ENCODE measurements at regions not wholly inside any gene's neighbourhood (a gene's known extent, or its start where the extent isn't known, plus 50 kb on each side); places are given as distances from the start of the nearest gene placed in this dataset.

GRCh38 chr18:61738488-61738887 is 154.3 kb downstream of the RNF152 start:
- no peaks in the 10 kb centered on the region for H3K9me3 ChIP-seq (ENCODE audit: insufficient read depth, low read length, severe bottlenecking)
- TF ChIP-seq, protein P1, sequence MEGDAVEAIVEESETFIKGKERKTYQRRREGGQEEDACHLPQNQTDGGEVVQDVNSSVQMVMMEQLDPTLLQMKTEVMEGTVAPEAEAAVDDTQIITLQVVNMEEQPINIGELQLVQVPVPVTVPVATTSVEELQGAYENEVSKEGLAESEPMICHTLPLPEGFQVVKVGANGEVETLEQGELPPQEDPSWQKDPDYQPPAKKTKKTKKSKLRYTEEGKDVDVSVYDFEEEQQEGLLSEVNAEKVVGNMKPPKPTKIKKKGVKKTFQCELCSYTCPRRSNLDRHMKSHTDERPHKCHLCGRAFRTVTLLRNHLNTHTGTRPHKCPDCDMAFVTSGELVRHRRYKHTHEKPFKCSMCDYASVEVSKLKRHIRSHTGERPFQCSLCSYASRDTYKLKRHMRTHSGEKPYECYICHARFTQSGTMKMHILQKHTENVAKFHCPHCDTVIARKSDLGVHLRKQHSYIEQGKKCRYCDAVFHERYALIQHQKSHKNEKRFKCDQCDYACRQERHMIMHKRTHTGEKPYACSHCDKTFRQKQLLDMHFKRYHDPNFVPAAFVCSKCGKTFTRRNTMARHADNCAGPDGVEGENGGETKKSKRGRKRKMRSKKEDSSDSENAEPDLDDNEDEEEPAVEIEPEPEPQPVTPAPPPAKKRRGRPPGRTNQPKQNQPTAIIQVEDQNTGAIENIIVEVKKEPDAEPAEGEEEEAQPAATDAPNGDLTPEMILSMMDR (IDR thresholded peaks at IDR 0.05; ENCODE audit: borderline replicate concordance, extremely low read depth, low read length, poor library complexity, severe bottlenecking): no peak
- no peak for TF ChIP-seq EZH2 (IDR thresholded peaks at IDR 0.05; ENCODE audit: borderline replicate concordance, low read depth, low read length, severe bottlenecking)
- no peak overlapping the region for H3K4me2 ChIP-seq (ENCODE audit: insufficient read depth, low read length)
- no peak overlapping the region for H3K9ac ChIP-seq (ENCODE audit: low read depth, low read length)
- H3K27me3 ChIP-seq (ENCODE audit: insufficient read depth, low read length, poor library complexity): no peaks in the 10 kb centered on the region
- no peaks in the 10 kb centered on the region for H3K36me3 ChIP-seq (ENCODE audit: insufficient read depth, low read length)
- ATAC-seq (ENCODE audit: insufficient read depth, low read depth) (no peak), DNase-seq (no peak)
- no peaks in the 10 kb centered on the region for H3K4me1 ChIP-seq (ENCODE audit: insufficient read depth, low read length)
- H4K20me1 ChIP-seq (ENCODE audit: insufficient read depth, low read length): no peaks in the 10 kb centered on the region
- H3K79me2 ChIP-seq (ENCODE audit: insufficient read depth, low read length): no peaks in the 10 kb centered on the region
- no peak overlapping the region for H3K27ac ChIP-seq (ENCODE audit: low read length)
- H3K4me3 ChIP-seq (ENCODE audit: low read depth in 1 of 2, low read length in 2 of 2): no peak overlapping the region
- no peak overlapping the region for H2AFZ ChIP-seq (ENCODE audit: low read depth, low read length)

GRCh38 chr18:61738042-61738441 is 154.8 kb downstream of the RNF152 start:
- H4K20me1 ChIP-seq (ENCODE audit: insufficient read depth, low read length): no peaks in the 10 kb centered on the region
- TF ChIP-seq, protein P1 (IDR thresholded peaks at IDR 0.05; ENCODE audit: borderline replicate concordance, extremely low read depth, low read length, poor library complexity, severe bottlenecking): no peak
- TF ChIP-seq EZH2 (IDR thresholded peaks at IDR 0.05; ENCODE audit: borderline replicate concordance, low read depth, low read length, severe bottlenecking): no peak
- no peaks in the 10 kb centered on the region for H3K9me3 ChIP-seq (ENCODE audit: insufficient read depth, low read length, severe bottlenecking)
- H3K4me2 ChIP-seq (ENCODE audit: insufficient read depth, low read length): no peak overlapping the region
- H2AFZ ChIP-seq (ENCODE audit: low read depth, low read length): no peak overlapping the region
- H3K36me3 ChIP-seq (ENCODE audit: insufficient read depth, low read length): no peaks in the 10 kb centered on the region
- H3K9ac ChIP-seq (ENCODE audit: low read depth, low read length): no peak overlapping the region
- H3K79me2 ChIP-seq (ENCODE audit: insufficient read depth, low read length): no peaks in the 10 kb centered on the region
- H3K27ac ChIP-seq (ENCODE audit: low read length): no peak overlapping the region
- no peaks in the 10 kb centered on the region for H3K27me3 ChIP-seq (ENCODE audit: insufficient read depth, low read length, poor library complexity)
- no peaks in the 10 kb centered on the region for H3K4me1 ChIP-seq (ENCODE audit: insufficient read depth, low read length)
- ATAC-seq (ENCODE audit: insufficient read depth, low read depth): no peak
- DNase-seq: no peak
- no peak overlapping the region for H3K4me3 ChIP-seq (ENCODE audit: low read depth in 1 of 2, low read length in 2 of 2)

GRCh38 chr18:61736133-61736532 is 156.7 kb downstream of the RNF152 start:
- H3K27me3 ChIP-seq (ENCODE audit: insufficient read depth, low read length, poor library complexity): no peaks in the 10 kb centered on the region
- no peak overlapping the region for H3K27ac ChIP-seq (ENCODE audit: low read length)
- no peak for ATAC-seq (ENCODE audit: insufficient read depth, low read depth)
- no peaks in the 10 kb centered on the region for H3K79me2 ChIP-seq (ENCODE audit: insufficient read depth, low read length)
- TF ChIP-seq, protein P1 (IDR thresholded peaks at IDR 0.05; ENCODE audit: borderline replicate concordance, extremely low read depth, low read length, poor library complexity, severe bottlenecking): no peak
- TF ChIP-seq EZH2 (IDR thresholded peaks at IDR 0.05; ENCODE audit: borderline replicate concordance, low read depth, low read length, severe bottlenecking): no peak
- no peaks in the 10 kb centered on the region for H3K9me3 ChIP-seq (ENCODE audit: insufficient read depth, low read length, severe bottlenecking)
- H2AFZ ChIP-seq (ENCODE audit: low read depth, low read length): no peak overlapping the region
- H3K4me1 ChIP-seq (ENCODE audit: insufficient read depth, low read length): no peaks in the 10 kb centered on the region
- H3K4me3 ChIP-seq (ENCODE audit: low read depth in 1 of 2, low read length in 2 of 2): no peak overlapping the region
- no peak overlapping the region for H3K9ac ChIP-seq (ENCODE audit: low read depth, low read length)
- H4K20me1 ChIP-seq (ENCODE audit: insufficient read depth, low read length): no peaks in the 10 kb centered on the region
- no peak overlapping the region for H3K4me2 ChIP-seq (ENCODE audit: insufficient read depth, low read length)
- H3K36me3 ChIP-seq (ENCODE audit: insufficient read depth, low read length): no peaks in the 10 kb centered on the region
- no peak for DNase-seq

DNA sequence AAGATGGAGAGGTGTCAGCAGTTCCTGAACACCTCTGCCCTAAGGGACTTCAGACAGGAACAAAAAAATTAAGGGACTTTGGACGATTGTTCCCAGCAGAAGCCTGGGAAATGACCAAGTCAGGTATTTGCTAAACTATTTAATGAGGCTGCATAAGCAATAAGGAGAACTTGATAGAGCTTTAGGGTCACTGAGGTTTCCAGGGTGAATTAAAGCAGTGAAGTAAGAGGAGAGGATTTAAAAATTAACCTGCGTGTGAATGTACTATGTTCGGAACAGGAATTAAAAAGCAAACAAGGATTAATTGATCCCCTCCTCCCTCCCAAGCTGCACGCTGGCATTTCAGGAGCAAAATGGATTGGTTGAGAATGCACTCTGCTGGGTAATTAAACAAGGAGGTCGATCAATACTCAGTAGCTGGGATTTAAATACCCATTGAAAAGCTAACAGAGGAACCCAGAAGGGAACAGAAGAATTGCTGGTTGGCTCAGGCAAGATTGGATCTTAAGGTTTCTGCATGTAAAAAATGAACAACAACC is 157.2 kb downstream of the RNF152 start:
- ATAC-seq (ENCODE audit: insufficient read depth, low read depth) (no peak), DNase-seq (no peak)

More for the DNA sequence above, 157.2 kb downstream of the RNF152 start:
- no peak overlapping the region for H3K4me2 ChIP-seq (ENCODE audit: insufficient read depth, low read length)
- H3K9me3 ChIP-seq (ENCODE audit: insufficient read depth, low read length, severe bottlenecking): no peaks in the 10 kb centered on the region
- no peak overlapping the region for H3K4me3 ChIP-seq (ENCODE audit: low read depth in 1 of 2, low read length in 2 of 2)
- no peaks in the 10 kb centered on the region for H3K4me1 ChIP-seq (ENCODE audit: insufficient read depth, low read length)
- no peaks in the 10 kb centered on the region for H4K20me1 ChIP-seq (ENCODE audit: insufficient read depth, low read length)
- no peaks in the 10 kb centered on the region for H3K27me3 ChIP-seq (ENCODE audit: insufficient read depth, low read length, poor library complexity)
- H2AFZ ChIP-seq (ENCODE audit: low read depth, low read length): no peak overlapping the region
- no peak for TF ChIP-seq EZH2 (IDR thresholded peaks at IDR 0.05; ENCODE audit: borderline replicate concordance, low read depth, low read length, severe bottlenecking)
- TF ChIP-seq, protein P1 (IDR thresholded peaks at IDR 0.05; ENCODE audit: borderline replicate concordance, extremely low read depth, low read length, poor library complexity, severe bottlenecking): no peak
- H3K36me3 ChIP-seq (ENCODE audit: insufficient read depth, low read length): no peaks in the 10 kb centered on the region
- H3K9ac ChIP-seq (ENCODE audit: low read depth, low read length): no peak overlapping the region
- no peak overlapping the region for H3K27ac ChIP-seq (ENCODE audit: low read length)
- no peaks in the 10 kb centered on the region for H3K79me2 ChIP-seq (ENCODE audit: insufficient read depth, low read length)

All from DND-41 (cell line).